Superior temporal gyrus (tissue), 1 donor: ENCODE measurements at regions not wholly inside any gene's neighbourhood (a gene's known extent, or its start where the extent isn't known, plus 50 kb on each side); places are given as distances from the start of the nearest gene placed in this dataset.
A peak's percentile ranks its signal among the peaks of the same experiment; 100 is the strongest.

Source experiments
- DNase-seq: peaks from one replicate; pipeline ENCODE4 v3.0.0-alpha.2; 2016; ENCODE audit errors: extremely low spot score

DNA sequence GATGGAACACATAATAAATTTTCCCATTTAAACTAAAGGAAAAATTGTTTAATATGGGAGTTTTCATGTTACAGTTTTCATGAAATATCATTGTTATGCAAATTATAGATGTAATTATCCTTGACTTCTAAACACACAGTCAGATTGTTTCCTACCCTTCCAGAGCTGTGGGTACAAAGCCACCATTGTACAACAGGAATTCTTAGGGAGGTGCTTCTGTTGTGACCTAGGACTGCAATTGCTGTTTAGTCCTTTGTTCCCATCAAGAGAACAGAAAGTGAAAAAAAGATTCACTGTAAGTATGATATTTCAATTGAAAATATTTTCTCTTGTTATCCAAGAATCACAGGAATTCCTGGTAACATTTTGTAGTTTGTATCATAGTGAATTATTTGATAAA, 455.3 kb upstream of the NAALADL2 start:
- DNase-seq, result no peak

DNA sequence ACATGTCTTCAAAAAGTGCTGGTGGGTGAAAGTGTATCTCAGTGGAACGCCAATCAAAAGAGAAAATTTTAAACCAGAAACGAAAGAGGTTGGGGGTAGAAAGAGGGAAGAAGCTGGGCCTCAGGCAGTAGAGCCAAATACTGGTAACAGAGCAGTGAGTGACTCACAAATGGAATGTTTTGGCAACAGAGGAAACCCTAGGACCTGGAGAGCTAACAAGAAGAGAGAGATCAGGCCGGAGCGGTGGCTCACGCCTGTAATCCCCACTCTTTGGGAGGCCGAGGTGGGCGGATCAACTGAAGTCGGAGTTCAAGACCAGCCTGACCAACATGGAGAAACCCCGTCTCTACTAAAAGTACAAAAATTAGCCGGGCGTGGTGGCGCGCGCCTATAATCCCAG, 450.8 kb upstream of the NAALADL2 start:
- no peak for DNase-seq

DNA sequence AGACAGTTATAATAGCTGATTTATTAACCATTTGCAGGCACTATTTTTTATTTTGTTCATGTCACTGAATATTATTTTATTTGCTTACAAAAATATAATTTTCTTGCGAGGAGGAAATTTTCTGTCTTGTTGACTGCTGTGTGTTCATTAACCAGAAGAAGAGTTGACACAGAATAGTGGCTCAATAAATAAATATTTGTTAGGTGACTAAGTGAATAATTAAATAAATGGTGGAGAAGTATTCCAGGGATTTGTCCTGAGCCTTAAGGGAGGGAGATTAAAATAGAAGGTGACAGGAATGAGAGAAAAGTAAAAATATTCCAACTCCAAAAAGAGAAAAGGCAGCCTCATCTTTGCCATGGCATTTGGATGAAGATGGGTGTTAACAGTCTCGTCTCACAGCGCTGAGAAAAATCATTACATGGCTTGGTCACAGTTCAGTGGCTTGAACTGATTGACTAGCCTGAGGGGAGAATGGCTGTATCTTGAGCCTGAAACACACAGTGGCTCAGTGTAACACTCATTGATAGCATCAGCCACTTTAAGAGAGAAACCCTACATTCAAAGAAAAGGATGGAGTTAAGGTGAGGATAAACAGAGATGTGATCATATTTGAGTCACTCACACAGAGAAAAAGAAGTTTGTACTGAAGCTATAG, 449.9 kb upstream of the NAALADL2 start:
- no peak for DNase-seq

DNA sequence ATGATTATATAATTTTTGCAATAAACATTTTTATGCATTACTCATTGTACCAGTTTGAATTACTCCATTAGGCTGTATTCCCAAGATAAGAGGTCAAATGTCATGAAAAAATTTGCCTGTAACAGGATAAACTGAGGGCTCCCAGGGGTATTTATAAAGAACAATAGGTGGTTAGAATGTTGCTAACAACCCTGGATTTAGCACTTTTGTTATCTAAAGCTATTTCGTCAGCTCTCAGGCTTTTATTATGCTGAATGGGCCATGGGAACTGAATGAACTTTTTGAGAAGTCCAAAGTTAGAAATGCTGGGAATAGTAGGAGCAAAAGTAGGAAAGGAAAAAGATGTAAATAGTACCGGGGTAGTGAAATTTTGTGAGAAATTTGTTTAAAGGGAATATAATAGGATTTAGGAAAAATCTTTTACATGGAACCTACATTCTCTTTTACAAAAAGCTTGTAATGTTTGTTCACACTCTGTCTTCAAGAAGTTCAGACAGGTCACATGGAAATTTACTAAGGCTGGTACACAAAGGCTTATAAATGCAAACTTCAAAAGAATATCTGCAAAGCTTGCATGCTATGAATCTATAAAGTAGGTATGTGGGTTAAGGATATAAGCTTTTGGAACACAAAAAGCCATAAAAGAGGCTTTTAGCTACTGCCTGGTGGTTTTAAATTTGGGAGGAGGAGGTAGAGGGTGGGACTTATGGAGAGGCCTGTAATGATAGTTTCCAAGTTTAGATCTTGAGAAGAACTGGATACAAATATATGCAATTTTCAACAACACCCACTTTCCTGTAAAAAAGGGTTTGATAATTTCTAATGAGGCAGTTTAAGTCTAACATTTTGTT, 445.8 kb upstream of the NAALADL2 start:
- DNase-seq, result no peak

DNA sequence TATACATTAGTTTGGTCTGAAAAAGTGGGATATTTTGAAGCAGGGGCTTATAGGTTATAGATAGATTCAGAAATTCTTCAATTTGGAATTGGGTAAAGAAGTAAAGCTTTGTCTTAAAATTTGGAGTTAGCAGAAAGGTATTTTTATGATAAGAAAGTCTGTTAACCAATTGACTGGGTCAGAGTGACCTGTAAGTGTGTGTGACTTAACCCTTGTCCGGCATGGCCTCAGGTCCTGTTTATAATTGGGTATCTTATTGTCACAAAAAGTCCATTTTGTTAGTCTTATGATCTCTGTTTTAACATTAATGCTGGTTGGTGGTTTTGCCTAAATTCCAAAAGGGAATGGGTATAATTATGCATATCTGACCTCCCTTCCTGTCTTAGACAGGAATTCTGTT, 444.2 kb upstream of the NAALADL2 start:
- no peak for DNase-seq

DNA sequence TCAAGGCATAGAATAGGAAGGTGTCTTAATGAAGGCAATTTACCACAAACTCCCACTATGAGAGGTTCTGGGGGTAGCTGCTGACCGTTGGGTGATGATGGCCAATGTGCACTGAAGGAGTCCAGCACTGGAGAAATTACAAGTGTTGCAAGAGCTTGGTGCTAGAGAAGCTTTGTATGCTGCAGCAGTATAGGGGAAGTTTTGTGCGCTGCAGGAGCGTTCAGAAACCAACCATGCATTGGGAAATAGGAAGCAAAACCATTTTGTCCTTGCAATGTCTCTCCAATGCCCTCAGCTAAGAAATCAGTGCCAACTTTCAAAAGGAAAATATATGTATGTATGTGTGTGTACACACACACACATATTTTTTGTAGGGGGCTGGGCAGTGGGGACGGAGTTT, 441.6 kb upstream of the NAALADL2 start:
- no peak for DNase-seq

DNA sequence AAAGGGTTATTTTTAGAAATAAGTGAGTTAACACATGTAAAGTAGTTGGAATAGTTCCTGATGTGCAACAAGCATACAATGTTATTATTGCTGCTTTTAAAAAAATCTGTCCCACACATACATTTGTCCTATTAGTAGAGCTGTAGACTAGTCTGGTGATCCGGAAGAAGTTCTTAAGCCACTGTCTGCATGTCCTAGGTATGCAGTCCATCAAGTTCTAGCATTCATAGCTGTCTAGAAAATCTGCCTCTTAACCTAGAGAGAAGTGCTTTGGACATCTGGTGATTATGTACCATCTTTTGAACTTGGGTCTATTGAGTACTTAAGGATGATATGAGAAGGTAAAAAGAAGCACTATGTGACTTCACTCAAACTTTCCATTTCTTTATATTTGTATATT, 439.9 kb upstream of the NAALADL2 start:
- DNase-seq, result no peak

DNA sequence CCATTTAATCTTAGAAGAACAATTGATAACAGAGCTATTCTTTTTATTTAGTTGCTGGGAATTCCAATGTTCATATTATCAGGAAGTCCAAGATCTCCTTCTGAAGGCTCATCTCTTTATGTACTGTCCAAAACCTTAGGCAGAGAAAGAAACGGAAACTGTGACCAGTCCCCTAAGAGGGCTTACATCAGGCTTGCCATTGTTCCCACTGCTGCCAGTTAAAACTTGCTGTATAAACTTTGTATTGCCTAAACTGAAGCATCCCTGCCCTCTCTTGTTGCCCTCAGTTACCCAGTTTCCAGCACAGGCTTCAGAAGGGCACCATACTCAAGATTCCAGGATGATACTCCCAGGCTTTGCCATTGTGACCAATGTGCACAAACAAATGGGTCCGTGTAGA, 435.2 kb upstream of the NAALADL2 start:
- no peak for DNase-seq

DNA sequence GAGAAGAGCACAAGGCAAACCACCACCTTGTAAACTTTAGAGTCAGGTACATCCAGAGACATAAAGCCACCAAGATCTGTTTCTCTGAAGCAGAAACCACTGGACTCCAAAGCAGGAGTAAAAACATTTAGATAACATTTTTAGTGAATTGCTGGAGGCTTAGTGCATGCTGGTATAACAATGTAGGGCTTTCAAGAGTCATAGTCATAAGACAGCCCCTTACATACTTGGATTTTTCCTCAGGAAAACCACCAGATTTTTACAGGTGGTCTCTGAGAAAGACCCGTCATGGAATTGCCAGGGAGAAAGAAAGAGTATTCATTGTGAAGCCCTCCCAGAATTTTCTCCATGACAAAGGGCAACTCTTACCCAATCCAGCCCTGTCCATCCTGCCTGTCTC, 434.5 kb upstream of the NAALADL2 start:
- DNase-seq, result no peak

DNA sequence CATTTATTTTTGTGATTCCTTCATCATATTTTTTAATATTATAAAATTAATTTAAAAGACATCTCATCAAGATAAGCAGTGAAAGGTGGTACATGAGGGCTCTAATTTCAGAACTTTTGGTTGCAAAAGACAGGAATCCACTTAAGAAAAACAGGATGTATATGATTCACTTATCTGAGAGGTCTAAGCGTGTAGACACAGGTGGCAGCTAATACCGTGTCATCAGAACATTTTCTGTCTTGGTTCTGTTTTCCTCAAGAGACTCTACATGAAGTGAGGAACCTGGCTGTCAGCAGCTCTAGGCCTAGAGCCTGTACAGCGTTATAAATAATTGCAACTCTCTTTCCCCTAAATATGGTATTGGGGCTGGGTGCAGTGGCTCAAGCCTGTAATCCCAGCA, 433.7 kb upstream of the NAALADL2 start:
- DNase-seq, result no peak

DNA sequence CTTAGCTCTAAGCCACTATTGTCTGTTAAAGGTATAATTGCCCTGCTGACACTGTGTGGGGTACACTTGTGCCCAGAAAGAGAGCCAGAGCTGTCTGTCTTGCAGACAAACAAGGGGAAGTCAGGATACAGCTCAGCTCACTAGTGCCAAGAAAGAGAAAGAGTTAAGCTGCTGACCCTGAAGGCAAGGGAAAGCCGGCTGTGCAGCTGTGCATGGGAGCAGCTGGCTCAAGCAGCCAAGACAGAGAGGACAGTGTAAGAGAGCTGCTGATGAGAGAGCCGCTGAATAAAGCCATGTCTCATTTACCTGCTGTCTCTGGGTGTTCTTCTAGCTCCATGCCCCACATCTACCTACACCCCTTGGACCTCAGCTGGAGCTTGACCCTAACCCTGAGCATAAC, 428.1 kb upstream of the NAALADL2 start:
- no peak for DNase-seq

DNA sequence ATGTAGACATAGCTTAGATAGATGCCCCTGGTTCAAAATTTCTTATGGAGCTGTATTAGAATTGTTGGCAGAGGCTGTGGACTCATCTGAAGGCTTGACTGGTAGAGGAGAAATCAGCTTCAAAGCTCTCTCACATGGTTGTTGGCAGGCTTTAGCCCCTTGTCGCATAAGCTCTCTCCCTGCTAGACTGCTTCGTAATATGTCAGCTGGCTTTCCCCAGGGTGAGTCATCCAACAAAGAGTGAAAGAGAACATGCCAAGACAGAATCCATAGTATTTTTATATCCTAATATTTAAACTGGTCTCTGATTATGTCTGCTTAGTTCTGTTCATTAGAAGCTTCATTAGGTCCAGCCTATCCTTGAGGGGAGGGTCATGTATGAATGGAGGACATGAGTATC, 427.4 kb upstream of the NAALADL2 start:
- DNase-seq, result no peak

DNA sequence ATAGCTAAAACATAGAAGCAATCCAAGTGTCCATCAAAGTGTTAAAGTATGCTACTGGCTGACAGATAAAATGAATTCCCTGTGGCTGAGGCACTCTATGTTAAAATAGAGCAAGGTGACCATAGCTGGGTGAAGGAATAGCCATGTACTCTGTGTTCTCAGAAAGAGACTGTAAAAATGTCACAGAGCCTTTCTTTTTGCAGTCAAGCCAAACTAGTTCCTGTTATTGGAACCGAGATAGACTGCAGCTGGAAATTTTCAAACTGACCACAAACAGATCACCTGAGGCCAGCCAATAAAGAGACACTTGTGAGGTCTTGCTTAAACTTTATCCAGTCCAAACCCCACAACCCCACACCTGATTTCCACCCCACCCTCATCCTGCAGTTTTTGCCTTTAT, 422.8 kb upstream of the NAALADL2 start:
- DNase-seq, result no peak

DNA sequence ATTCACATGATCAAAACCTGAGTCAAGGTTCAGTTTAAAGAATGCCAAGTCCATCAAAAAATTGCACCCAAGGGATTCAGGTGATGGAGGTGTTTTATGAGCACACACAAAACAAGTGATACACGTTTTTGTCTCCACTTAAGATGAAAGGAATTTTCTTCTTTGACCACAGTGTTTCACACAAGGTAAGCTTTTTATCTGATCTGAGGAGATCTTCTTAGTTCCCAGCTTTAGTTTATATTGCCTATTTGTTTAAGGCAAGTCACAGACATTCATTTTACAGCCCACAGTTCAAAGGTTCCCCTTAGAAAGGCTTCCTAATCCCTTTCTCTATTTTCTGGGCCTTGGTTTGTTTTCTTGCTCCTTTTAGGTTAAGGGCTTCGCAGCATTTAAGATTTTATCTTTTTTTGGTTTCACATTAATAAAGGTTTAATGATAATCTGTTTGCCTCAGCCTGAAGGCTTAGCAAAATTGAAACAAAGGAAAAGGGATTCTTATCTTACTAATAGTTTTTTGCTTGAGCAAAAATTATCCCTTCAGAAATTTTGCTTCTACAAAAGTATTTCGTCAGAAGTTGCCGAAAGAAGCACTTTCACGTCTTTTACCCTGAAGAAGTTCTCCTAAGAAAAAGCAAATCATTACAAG, 420.5 kb upstream of the NAALADL2 start:
- DNase-seq, result no peak

DNA sequence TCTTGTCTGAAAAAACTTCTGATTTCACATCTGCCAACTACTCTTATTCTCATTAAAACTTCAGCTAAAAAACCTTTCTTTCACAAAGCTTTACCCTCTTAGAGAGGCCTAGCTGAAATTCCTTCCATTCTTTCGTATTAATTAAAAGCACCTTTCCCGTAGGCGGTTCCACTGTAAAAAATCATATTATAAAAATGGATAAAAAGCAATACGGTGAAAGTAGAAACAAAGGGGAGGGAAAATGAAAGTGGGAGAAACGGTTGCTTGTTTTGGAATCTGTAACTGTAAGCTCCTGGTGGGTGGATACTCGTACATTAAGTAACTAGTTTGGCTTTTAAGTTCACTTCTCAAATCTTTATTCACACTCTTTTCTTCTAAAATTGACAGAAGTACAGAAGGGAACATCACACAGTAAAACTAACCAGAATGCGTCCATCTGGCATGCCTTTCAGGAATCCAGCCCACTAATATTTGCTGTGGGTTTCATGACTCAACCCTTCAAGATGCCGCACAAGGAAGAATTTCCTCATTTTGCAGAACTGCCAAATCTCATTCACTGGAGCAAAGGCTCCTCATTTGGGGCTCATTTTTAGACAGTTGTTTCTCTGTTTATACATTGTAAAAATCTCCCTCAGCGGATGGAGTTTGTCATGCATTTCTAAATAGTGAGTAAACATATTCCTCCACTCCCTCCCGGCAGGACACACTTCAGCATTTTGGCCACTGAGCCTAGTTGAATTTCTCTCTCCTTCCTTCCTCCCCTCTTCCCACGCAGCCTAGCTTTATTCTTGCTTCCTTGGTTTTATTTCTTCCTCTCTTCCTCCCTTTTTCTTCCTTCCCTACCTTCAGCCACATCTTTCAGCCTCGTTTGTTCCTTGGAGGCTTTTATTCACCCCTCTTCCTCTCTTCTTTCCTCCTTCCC, 419.5 kb upstream of the NAALADL2 start:
- DNase-seq, result peak; percentile 76

DNA sequence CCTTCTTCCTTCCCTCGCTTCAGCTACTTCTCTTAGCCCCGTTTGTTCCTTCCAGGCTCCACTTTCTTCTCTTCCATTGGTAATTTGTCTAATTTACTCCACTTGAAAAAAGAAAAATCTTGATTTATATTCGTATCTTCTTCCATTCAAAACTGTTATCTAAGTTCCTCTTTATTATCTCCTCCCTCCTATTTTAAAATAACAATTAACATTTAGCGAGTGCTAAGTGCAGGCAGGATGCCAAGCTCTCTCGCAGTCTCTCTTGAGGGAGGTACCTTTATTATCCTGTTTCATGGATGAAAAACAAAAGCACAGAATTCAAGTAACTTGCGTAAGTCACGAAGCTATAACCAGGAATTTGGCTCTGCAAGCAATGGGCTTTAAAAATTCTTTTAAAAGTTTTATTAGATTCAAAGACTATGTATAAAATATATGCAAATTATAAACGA, 418.9 kb upstream of the NAALADL2 start:
- DNase-seq, result peak; percentile 76

DNA sequence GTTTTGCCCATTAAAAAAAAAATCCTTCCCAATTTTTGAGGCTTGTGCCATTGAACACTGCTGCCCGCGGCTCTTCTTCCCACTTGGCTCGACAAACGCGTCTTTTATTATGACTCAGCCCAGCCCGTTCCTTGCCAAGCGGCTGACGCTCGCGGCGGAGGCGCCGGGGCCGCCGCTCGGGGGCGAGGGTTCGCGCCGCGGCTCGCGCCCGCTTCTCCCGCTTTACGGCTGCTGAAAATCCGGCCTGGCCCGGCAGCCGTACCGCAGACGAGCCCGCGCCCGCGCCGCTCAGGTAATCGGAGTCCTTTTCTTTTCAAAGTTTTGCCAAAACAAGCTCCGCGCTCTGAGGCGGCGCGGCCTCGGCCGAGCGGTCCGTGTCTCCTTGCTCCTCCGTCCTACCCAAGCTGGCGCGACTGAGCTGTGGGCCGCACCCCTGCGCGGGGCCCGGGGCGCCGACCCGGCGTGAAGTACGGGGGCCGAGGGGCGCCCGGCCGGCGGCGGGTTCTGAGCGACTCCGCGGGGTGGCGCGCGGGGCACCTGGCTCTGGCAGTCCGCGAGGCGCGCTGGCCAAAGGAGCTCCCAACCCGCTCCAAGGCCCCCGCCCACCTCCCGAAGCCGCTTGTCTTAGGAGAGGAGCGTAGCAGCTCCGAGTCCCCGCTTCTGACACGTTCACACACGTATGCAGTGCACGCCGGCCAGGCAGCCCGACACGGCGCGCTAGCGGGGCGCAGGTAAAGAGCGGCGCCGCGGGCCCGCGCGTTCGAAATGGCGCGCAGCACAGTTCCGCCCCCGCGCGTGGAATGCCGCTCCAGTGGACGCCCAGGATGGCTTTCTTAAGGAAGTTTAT, 418.2 kb upstream of the NAALADL2 start:
- peak; percentile 84 for DNase-seq

DNA sequence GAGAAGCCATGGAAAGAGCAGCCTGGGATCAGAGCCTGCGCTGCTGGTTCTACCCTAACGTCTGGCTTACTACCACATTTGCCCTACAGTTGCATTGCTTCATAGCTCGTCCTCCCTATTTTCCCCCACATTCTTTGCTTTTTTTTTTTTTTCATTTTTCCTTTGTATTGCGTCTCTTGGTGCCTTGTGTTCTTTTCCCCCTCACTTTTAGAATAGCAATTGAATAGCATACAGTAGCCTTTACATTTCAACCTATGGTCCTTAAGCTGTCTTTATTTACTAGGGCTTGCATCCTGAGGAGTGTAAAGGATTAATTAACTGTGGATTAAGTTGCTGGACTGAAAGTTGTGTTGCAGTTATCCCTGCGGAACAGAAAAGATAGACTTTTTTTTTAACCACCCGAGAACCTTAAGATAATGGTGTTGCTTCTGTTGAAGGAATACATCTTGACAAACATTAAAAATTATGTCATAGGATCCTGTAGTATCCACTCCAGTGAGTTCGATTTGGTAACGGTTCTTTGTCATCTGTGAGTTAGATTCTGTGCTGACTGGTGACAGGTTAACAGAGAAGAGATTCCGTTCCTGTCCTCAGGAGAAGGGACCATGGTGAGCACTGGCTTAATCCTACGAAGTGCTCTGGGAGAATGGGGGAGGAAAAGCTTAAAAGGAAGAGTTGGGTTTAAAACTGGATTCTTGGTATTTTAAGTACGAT, 417.4 kb upstream of the NAALADL2 start:
- peak; percentile 36 for DNase-seq

DNA sequence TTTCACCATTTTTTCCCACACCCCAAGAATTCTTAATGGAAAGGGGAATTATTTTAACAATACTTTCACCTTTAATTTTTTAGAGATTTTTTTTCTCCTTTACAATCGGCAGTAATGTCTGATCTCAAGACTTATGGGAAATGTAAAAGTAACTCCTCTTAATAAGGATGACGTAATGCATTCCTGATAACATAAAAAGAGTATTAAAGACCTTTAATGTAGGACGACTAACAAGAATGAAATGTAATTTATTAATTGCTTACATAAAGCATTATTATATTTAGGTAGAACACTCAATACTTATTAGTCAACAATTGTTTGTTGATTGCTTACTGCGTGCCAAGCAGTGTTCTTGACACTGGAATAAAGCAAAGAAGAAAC, 416.8 kb upstream of the NAALADL2 start:
- no peak for DNase-seq

DNA sequence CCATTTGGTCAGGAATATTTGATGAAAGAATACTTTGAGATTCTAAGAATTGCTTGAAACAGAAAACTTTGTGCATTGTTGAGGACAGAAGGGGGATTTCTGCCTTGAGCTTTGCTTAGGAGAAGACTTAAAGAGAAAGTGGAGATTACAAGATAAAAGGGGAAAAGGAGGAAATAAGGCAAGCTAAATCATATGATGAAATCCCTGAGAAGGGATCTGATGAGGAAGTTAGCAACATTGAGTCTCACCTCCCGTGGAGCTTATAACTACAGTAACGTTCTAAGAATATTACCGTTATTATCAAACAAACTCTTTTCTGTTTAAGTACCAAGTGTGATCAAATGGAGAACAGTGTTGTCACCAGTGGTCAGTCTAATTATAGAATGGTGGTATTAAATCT, 414.7 kb upstream of the NAALADL2 start:
- DNase-seq, result no peak
